ENCODE measurements at regions not wholly inside any gene's neighbourhood (a gene's known extent, or its start where the extent isn't known, plus 50 kb on each side); places are given as distances from the start of the nearest gene placed in this dataset.

GRCh38 chr3:31357451-31357850, 175.3 kb upstream of the STT3B start:
- H3K36me3 ChIP-seq (ENCODE audit: insufficient read depth, low read length), result no peaks in the 10 kb centered on the region
- H3K9ac ChIP-seq (ENCODE audit: low read length), result no peak overlapping the region
- no peak overlapping the region for H2AFZ ChIP-seq (ENCODE audit: low read length)
- no peaks in the 10 kb centered on the region for H4K20me1 ChIP-seq (ENCODE audit: insufficient read depth, low read length)
- no peaks in the 10 kb centered on the region for H3K79me2 ChIP-seq (ENCODE audit: insufficient read depth, low read length)
- no peaks in the 10 kb centered on the region for H3K4me1 ChIP-seq (ENCODE audit: insufficient read depth, low read length, severe bottlenecking)
- no peak overlapping the region for H3K27ac ChIP-seq (ENCODE audit: low read depth, low read length, poor library complexity, severe bottlenecking)
- H3K9me3 ChIP-seq (ENCODE audit: low read length), result no peaks in the 10 kb centered on the region
- H3K4me2 ChIP-seq (ENCODE audit: low read length), result no peak overlapping the region
- no peaks in the 10 kb centered on the region for H3F3A ChIP-seq (ENCODE audit: insufficient read depth, low read length)
- no peak overlapping the region for H3K4me3 ChIP-seq (ENCODE audit: low read depth, low read length, poor library complexity, severe bottlenecking)
- H3K27me3 ChIP-seq (ENCODE audit: insufficient read depth, low read length), result no peaks in the 10 kb centered on the region
- no peak for TF ChIP-seq EZH2 (IDR thresholded peaks at IDR 0.05; ENCODE audit: borderline replicate concordance, low read length)
- TF ChIP-seq, protein P1, sequence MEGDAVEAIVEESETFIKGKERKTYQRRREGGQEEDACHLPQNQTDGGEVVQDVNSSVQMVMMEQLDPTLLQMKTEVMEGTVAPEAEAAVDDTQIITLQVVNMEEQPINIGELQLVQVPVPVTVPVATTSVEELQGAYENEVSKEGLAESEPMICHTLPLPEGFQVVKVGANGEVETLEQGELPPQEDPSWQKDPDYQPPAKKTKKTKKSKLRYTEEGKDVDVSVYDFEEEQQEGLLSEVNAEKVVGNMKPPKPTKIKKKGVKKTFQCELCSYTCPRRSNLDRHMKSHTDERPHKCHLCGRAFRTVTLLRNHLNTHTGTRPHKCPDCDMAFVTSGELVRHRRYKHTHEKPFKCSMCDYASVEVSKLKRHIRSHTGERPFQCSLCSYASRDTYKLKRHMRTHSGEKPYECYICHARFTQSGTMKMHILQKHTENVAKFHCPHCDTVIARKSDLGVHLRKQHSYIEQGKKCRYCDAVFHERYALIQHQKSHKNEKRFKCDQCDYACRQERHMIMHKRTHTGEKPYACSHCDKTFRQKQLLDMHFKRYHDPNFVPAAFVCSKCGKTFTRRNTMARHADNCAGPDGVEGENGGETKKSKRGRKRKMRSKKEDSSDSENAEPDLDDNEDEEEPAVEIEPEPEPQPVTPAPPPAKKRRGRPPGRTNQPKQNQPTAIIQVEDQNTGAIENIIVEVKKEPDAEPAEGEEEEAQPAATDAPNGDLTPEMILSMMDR (IDR thresholded peaks at IDR 0.05; ENCODE audit: low read length), result no peak
- no peaks in the 10 kb centered on the region for H3K9me2 ChIP-seq (ENCODE audit: low read depth, low read length)

- Histone ChIP-seq H2AFZ (ENCODE audit: low read length) (no peak overlapping the region), H3K4me2 (ENCODE audit: low read length) (no peak overlapping the region), H3K4me1 (ENCODE audit: insufficient read depth, low read length, severe bottlenecking) (no peaks in the 10 kb centered on the region), H3K79me2 (ENCODE audit: insufficient read depth, low read length) (no peaks in the 10 kb centered on the region), H3K36me3 (ENCODE audit: insufficient read depth, low read length) (no peaks in the 10 kb centered on the region), H3F3A (ENCODE audit: insufficient read depth, low read length) (no peaks in the 10 kb centered on the region), H3K9me3 (ENCODE audit: low read length) (no peaks in the 10 kb centered on the region), H3K9me2 (ENCODE audit: low read depth, low read length) (no peaks in the 10 kb centered on the region), H3K27ac (ENCODE audit: low read depth, low read length, poor library complexity, severe bottlenecking) (no peak overlapping the region), H3K9ac (ENCODE audit: low read length) (no peak overlapping the region), H3K4me3 (ENCODE audit: low read depth, low read length, poor library complexity, severe bottlenecking) (no peak overlapping the region), H3K27me3 (ENCODE audit: insufficient read depth, low read length) (no peaks in the 10 kb centered on the region), H4K20me1 (ENCODE audit: insufficient read depth, low read length) (no peaks in the 10 kb centered on the region)
- TF ChIP-seq, protein P1 (IDR thresholded peaks at IDR 0.05; ENCODE audit: low read length), result no peak
- TF ChIP-seq EZH2 (IDR thresholded peaks at IDR 0.05; ENCODE audit: borderline replicate concordance, low read length), result no peak
These were observed 174.2 kb upstream of the STT3B start for GRCh38 chr3:31358473-31359070.

DNA sequence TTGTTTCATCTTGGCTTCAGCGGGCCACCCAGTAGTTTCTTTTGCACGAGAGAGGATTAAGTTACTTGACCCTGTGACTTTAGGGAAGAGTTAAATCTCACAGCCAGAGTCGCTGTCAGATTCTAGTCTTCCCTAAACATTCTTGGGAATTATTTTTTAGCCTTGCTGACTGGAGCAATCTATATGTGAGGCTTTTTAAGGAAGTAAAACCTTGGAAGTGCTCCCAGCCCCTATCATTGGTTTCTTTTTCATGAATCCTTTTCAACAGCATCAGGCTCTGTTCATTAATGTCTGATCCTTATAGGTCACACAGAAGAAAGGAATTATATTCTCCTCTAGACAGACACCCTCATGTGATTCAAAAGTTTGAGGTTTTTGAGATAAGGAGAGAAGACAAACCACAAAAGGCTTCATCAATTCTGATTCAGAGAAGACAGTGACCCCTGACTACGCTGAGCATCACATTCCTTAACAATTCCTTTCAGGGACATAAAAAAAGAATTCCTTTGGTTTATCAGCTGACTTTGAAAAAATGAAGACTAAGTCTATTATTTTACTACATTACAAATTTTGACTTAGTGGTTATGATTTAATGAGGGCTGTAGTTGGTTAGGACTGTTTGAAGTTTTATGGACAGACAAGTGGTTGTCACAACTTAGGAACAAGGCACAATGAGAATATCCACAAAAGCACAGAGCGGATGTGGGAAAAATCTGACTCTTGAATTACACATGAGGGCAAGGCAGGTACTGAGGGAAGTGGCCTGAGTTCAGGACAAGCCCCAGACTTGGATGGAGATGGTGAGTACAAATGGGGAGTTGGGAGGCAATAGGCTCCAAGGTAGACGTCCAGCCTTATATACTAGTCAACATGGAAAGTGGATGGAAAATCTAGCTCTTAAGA, 171.1 kb upstream of the STT3B start:
- no peaks in the 10 kb centered on the region for H4K20me1 ChIP-seq (ENCODE audit: insufficient read depth, low read length)
- no peak overlapping the region for H3K27ac ChIP-seq (ENCODE audit: low read depth, low read length, poor library complexity, severe bottlenecking)
- TF ChIP-seq, protein P1 (IDR thresholded peaks at IDR 0.05; ENCODE audit: low read length), result no peak
- TF ChIP-seq EZH2 (IDR thresholded peaks at IDR 0.05; ENCODE audit: borderline replicate concordance, low read length), result no peak
- no peaks in the 10 kb centered on the region for H3K27me3 ChIP-seq (ENCODE audit: insufficient read depth, low read length)
- H3K4me1 ChIP-seq (ENCODE audit: insufficient read depth, low read length, severe bottlenecking), result no peaks in the 10 kb centered on the region
- no peaks in the 10 kb centered on the region for H3K79me2 ChIP-seq (ENCODE audit: insufficient read depth, low read length)
- no peaks in the 10 kb centered on the region for H3K9me3 ChIP-seq (ENCODE audit: low read length)
- H2AFZ ChIP-seq (ENCODE audit: low read length), result no peak overlapping the region
- H3K4me3 ChIP-seq (ENCODE audit: low read depth, low read length, poor library complexity, severe bottlenecking), result no peak overlapping the region
- no peak overlapping the region for H3K4me2 ChIP-seq (ENCODE audit: low read length)
- H3K9ac ChIP-seq (ENCODE audit: low read length), result no peak overlapping the region
- H3K9me2 ChIP-seq (ENCODE audit: low read depth, low read length), result no peaks in the 10 kb centered on the region
- H3F3A ChIP-seq (ENCODE audit: insufficient read depth, low read length), result no peaks in the 10 kb centered on the region
- no peaks in the 10 kb centered on the region for H3K36me3 ChIP-seq (ENCODE audit: insufficient read depth, low read length)
